ENCODE measurements at regions not wholly inside any gene's neighbourhood (a gene's known extent, or its start where the extent isn't known, plus 50 kb on each side); places are given as distances from the start of the nearest gene placed in this dataset.

- DNase-seq (ENCODE audit: low read depth, low spot score), result no peak
- H3K4me3 ChIP-seq (ENCODE audit: low read depth, low read length), result no peak overlapping the region
- no peak for TF ChIP-seq CTCF (IDR thresholded peaks at IDR 0.05; ENCODE audit: low read depth, low read length)
- in situ Hi-C loops (cut with HindIII; ENCODE audit: low sequenced_read_pairs), result no loop called here
Measured at GRCh38 chr12:24759155-24759554, 189.7 kb downstream of the BCAT1 start.

- DNase-seq (ENCODE audit: low read depth, low spot score), result no peak
Measured at GRCh38 chr12:24756479-24757024, 192.3 kb downstream of the BCAT1 start.

GRCh38 chr12:24754690-24755638 lies 193.9 kb downstream of the BCAT1 start:
- DNase-seq (ENCODE audit: low read depth, low spot score), result peak; percentile 93
- TF ChIP-seq CTCF (IDR thresholded peaks at IDR 0.05; ENCODE audit: low read depth, low read length), result no peak
- H3K4me3 ChIP-seq (ENCODE audit: low read depth, low read length), result no peak overlapping the region
- in situ Hi-C loops (cut with HindIII; ENCODE audit: low sequenced_read_pairs), result no loop called here

More at GRCh38 chr12:24756479-24757024, 192.3 kb downstream of the BCAT1 start:
- in situ Hi-C loops (cut with HindIII; ENCODE audit: low sequenced_read_pairs), result no loop called here
- H3K4me3 ChIP-seq (ENCODE audit: low read depth, low read length), result no peak overlapping the region
- TF ChIP-seq CTCF (IDR thresholded peaks at IDR 0.05; ENCODE audit: low read depth, low read length), result no peak

- in situ Hi-C loops (cut with HindIII; ENCODE audit: low sequenced_read_pairs), result no loop called here
- DNase-seq (ENCODE audit: low read depth, low spot score), result no peak
- no peak overlapping the region for H3K4me3 ChIP-seq (ENCODE audit: low read depth, low read length)
- no peak for TF ChIP-seq CTCF (IDR thresholded peaks at IDR 0.05; ENCODE audit: low read depth, low read length)
Measured at GRCh38 chr12:24752763-24753462, 196.0 kb downstream of the BCAT1 start.

- no peak for TF ChIP-seq CTCF (IDR thresholded peaks at IDR 0.05; ENCODE audit: low read depth, low read length)
- in situ Hi-C loops (cut with HindIII; ENCODE audit: low sequenced_read_pairs), result no loop called here
- DNase-seq (ENCODE audit: low read depth, low spot score), result peak; percentile 29
- no peak overlapping the region for H3K4me3 ChIP-seq (ENCODE audit: low read depth, low read length)
Measured at GRCh38 chr12:24751181-24751580, 197.7 kb downstream of the BCAT1 start.

- TF ChIP-seq CTCF (IDR thresholded peaks at IDR 0.05; ENCODE audit: low read depth, low read length), result no peak
- DNase-seq (ENCODE audit: low read depth, low spot score), result no peak
- in situ Hi-C loops (cut with HindIII; ENCODE audit: low sequenced_read_pairs), result no loop called here
- no peak overlapping the region for H3K4me3 ChIP-seq (ENCODE audit: low read depth, low read length)
Measured at GRCh38 chr12:24750263-24750662, 198.6 kb downstream of the BCAT1 start.

Measured in astrocyte of the spinal cord (primary cell).